ENCODE measurements at regions not wholly inside any gene's neighbourhood (a gene's known extent, or its start where the extent isn't known, plus 50 kb on each side); places are given as distances from the start of the nearest gene placed in this dataset.

DNA sequence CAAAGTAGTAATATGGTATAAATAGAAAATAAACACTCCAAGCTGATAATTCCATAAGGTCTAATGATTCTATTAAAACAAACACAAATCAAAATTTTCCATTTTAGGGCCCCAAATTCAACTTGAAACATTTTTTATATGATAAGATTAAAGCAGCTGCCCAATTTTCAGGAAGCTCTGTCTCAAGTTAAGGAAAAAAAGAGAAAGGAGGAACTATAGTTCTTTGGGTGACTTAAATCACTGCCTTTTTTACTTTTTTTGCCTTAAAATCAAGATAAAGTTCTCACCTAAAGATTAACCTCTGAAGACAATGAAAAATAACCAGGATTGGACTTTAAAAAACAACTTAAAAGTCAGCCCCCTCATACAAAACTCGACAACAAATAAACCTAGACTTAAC, 76.0 kb upstream of the IFNE start:
- ATAC-seq, result no peak
- no peaks in the 10 kb centered on the region for H3K9me3 ChIP-seq
- intact Hi-C loops (cut with DNase I, micrococcal nuclease), result no loop called here
- no peaks in the 10 kb centered on the region for H3K36me3 ChIP-seq (ENCODE audit: low read depth)
- no peak for DNase-seq
- H3K4me1 ChIP-seq (ENCODE audit: low read depth), result peaks cover 12% of the 10 kb centered on the region
- H3K4me3 ChIP-seq, result no peak overlapping the region
- TF ChIP-seq CTCF (IDR thresholded peaks at IDR 0.05), result no peak

DNA sequence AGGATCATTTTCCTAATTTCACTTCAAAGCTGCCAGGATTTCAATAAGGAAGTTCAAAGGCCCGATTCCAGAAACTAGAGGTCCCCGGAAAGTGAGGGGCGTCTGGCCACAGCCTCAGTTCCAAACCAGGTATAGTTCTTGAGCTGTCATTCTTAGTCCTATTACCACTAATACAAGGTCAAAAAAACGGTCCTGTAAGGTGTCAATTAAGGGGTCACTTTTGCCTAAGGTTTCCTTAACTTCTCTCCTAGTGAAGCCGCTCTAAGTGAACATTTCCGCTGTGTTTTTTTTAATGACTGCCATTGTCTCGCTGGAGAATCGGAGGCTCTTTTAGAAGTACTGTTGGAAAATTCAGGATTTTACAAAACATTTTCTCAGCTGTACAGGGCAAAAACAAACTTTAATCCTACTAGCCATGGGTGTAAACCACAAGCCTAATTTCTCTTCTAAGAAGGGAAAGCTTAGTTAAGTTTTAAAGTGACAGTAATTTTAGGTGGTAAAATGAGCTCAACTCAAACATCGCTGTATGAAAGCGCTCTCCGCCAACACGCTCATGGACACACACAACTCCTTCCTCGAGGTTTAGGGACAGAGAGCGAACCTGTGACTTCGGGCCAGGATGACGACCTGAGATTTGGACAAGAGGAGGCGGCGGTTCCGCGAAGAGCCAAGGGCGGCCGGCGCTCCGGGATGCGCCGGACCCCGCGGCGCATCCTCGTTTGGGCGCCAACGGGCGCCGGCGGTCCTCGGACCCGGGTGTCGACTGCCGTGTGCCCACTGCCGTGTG, 76.7 kb upstream of the IFNE start:
- Histone ChIP-seq H3K4me1 (ENCODE audit: low read depth) (peaks cover 12% of the 10 kb centered on the region), H3K4me3 (no peak overlapping the region), H3K9me3 (no peaks in the 10 kb centered on the region), H3K36me3 (ENCODE audit: low read depth) (no peaks in the 10 kb centered on the region)
- ATAC-seq (peak; percentile 10), DNase-seq (no peak)
- intact Hi-C loops (cut with DNase I, micrococcal nuclease), result no loop called here
- TF ChIP-seq CTCF (IDR thresholded peaks at IDR 0.05), result no peak

DNA sequence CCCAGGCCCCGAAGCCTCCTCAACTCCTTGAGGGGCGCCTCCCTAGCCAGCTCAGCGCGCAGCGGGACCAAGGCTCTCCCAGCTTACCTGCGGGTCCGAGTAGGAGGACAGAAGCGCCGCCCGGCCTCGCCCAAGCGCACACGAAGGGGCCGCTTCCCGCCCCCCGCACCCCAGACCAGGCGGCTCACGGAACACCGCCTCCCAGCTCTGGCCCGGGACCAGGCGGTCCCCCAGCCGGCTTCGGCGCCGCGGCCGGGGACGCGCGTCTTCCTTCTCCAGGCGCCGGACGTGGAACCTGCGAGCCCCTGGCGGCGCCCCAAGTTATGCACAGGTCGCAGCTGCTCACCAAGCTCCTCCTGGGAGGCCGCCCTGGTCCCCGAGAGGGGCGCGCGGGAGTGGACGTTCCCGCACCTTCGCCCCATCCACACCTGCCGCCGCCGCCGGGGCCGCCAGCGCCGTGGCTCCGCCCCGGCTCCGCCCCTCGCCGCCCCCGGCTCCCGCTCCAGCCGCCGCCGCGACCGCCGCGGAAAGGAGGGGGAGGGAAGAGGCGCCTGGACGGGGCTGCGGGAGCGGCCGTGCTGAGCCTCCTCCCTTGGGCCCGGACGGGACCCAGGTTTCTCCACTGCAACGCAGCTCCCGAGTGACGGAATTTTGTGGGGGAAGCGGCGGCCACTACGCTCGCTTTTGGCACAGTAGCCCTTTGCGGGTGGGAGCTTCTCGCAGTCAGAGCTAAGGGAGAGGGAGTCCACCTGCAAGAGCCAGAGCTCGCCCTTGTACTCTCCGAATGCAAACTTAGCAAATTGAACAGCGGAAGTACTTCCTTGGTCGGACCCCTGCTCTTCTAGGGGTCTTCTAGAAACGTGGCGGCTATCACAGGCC, 77.5 kb upstream of the IFNE start:
- Histone ChIP-seq H3K9me3 (no peaks in the 10 kb centered on the region), H3K4me1 (ENCODE audit: low read depth) (peaks cover 12% of the 10 kb centered on the region), H3K4me3 (no peak overlapping the region), H3K36me3 (ENCODE audit: low read depth) (no peaks in the 10 kb centered on the region)
- TF ChIP-seq CTCF (IDR thresholded peaks at IDR 0.05), result no peak
- ATAC-seq (peak; percentile 68), DNase-seq (peak; percentile 11 to 59 (median 53))
- intact Hi-C loops (cut with DNase I, micrococcal nuclease), result no loop called here

GRCh38 chr9:21560281-21560745, 78.2 kb upstream of the IFNE start:
- Histone ChIP-seq H3K4me3 (no peak overlapping the region), H3K4me1 (ENCODE audit: low read depth) (peaks cover 12% of the 10 kb centered on the region), H3K36me3 (ENCODE audit: low read depth) (no peaks in the 10 kb centered on the region), H3K9me3 (no peaks in the 10 kb centered on the region)
- intact Hi-C loops (cut with DNase I, micrococcal nuclease), result no loop called here
- no peak for DNase-seq
- no peak for TF ChIP-seq CTCF (IDR thresholded peaks at IDR 0.05)
- ATAC-seq, result no peak

DNA sequence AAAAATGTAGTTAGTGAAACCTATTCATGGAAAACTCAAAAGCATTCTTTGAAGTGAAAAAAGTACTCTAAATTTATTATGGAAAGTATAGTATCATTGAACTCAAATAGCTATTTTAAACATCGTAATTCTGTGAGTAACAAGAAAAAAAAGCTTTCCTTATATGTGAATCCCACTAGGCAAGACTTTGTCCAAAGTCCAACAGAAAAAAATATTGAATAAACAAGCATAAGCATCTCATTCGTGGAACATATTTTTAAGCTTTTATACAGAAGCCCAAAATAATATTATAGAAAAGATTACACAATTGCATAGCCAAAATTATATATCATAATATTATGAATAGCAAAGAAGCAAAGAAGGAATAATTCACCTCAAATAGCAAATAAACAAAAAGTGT, 79.4 kb upstream of the IFNE start:
- H3K4me3 ChIP-seq, result no peak overlapping the region
- H3K4me1 ChIP-seq (ENCODE audit: low read depth), result peaks cover 12% of the 10 kb centered on the region
- no peaks in the 10 kb centered on the region for H3K9me3 ChIP-seq
- intact Hi-C loops (cut with DNase I, micrococcal nuclease), result no loop called here
- no peaks in the 10 kb centered on the region for H3K36me3 ChIP-seq (ENCODE audit: low read depth)
- ATAC-seq (no peak), DNase-seq (no peak)
- TF ChIP-seq CTCF (IDR thresholded peaks at IDR 0.05), result no peak

All from mucosa of descending colon (tissue), 3 donors.